ENCODE measurements at regions not wholly inside any gene's neighbourhood (a gene's known extent, or its start where the extent isn't known, plus 50 kb on each side); places are given as distances from the start of the nearest gene placed in this dataset.

DNA sequence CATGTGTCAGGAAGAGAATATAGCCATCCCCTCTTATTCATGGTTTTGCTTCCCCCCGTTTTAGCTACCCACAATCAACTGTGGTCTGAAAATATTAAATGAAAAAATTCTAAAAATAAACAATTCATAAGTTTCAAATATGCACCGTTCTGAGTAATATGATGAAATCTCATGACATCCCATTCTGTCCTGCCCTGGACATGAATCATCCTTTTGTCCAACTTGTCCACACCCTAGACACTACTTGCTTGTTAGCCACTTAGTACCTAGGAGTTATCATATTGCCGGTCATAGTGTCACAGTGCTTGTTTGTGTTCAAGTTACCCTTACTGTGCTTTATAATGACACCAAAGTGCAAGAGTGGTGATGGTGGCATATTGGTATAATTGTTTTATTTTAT lies 113.5 kb downstream of the CAAP1 start:
- WGBS (ENCODE audit: insufficient coverage) = 100% methylated on average over 2 of the region's 3 CpGs
- no peaks in the 10 kb centered on the region for H3K4me1 Mint-ChIP-seq
- intact Hi-C loops (cut with micrococcal nuclease) = no loop called here

DNA sequence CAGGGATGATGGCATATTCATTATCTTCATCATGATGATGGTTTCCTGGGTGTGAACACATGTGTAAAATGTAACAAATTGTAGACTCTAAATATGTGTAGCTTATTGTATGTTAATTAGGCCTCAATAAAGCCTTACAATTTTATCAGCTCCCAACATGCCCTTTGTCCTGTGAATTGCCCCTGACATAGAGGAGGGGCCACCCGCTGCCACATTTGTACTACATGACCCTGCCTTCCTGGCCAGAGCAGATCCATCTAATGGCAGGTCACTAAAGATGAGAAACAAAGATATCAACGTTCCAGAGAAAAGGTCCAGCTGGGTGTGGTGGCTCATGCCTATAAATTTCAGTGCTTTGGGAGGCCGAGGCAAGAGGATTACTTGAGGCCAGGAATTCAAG lies 117.2 kb downstream of the CAAP1 start:
- no peak for ATAC-seq
- TF ChIP-seq, protein P1, sequence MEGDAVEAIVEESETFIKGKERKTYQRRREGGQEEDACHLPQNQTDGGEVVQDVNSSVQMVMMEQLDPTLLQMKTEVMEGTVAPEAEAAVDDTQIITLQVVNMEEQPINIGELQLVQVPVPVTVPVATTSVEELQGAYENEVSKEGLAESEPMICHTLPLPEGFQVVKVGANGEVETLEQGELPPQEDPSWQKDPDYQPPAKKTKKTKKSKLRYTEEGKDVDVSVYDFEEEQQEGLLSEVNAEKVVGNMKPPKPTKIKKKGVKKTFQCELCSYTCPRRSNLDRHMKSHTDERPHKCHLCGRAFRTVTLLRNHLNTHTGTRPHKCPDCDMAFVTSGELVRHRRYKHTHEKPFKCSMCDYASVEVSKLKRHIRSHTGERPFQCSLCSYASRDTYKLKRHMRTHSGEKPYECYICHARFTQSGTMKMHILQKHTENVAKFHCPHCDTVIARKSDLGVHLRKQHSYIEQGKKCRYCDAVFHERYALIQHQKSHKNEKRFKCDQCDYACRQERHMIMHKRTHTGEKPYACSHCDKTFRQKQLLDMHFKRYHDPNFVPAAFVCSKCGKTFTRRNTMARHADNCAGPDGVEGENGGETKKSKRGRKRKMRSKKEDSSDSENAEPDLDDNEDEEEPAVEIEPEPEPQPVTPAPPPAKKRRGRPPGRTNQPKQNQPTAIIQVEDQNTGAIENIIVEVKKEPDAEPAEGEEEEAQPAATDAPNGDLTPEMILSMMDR (IDR thresholded peaks at IDR 0.05) = no peak
- Mint-ChIP-seq H3K4me3 (no peak overlapping the region), H3K27ac (no peak overlapping the region), H3K4me1 (no peaks in the 10 kb centered on the region), H3K36me3 (no peaks in the 10 kb centered on the region), H3K9me3 (peaks cover 3% of the 10 kb centered on the region in 2 donors), H3K27me3 (ENCODE audit: low read depth in 2 of 2) (no peaks in the 10 kb centered on the region)
- Histone ChIP-seq H3K27me3 (ENCODE audit: control insufficient read depth, insufficient read depth, low read length) (no peaks in the 10 kb centered on the region), H3K4me1 (ENCODE audit: control insufficient read depth, insufficient read depth, low read length) (no peaks in the 10 kb centered on the region), H3K4me3 (ENCODE audit: low read length) (no peak overlapping the region), H3K9me3 (ENCODE audit: control insufficient read depth, insufficient read depth, low read length) (no peaks in the 10 kb centered on the region), H3K27ac (ENCODE audit: low read length) (no peak overlapping the region), H3K36me3 (ENCODE audit: control insufficient read depth, insufficient read depth, low read length) (no peaks in the 10 kb centered on the region)
- intact Hi-C loops (cut with micrococcal nuclease) = no loop called here
- 77% methylated on average over 3 of the region's 3 CpGs for WGBS (ENCODE audit: insufficient coverage)
- no peak for DNase-seq

More for the DNA sequence above, 113.5 kb downstream of the CAAP1 start:
- ATAC-seq = no peak
- Mint-ChIP-seq H3K9me3 (peaks cover 4% of the 10 kb centered on the region in 2 donors), H3K27me3 (ENCODE audit: low read depth in 2 of 2) (no peaks in the 10 kb centered on the region), H3K27ac (no peak overlapping the region), H3K4me3 (no peak overlapping the region), H3K36me3 (no peaks in the 10 kb centered on the region)
- H3K36me3 ChIP-seq (ENCODE audit: control insufficient read depth, insufficient read depth, low read length) = no peaks in the 10 kb centered on the region
- H3K4me3 ChIP-seq (ENCODE audit: low read length) = no peak overlapping the region
- TF ChIP-seq, protein P1 (IDR thresholded peaks at IDR 0.05) = no peak
- no peaks in the 10 kb centered on the region for H3K9me3 ChIP-seq (ENCODE audit: control insufficient read depth, insufficient read depth, low read length)
- H3K4me1 ChIP-seq (ENCODE audit: control insufficient read depth, insufficient read depth, low read length) = no peaks in the 10 kb centered on the region
- no peaks in the 10 kb centered on the region for H3K27me3 ChIP-seq (ENCODE audit: control insufficient read depth, insufficient read depth, low read length)
- no peak for DNase-seq
- H3K27ac ChIP-seq (ENCODE audit: low read length) = no peak overlapping the region

DNA sequence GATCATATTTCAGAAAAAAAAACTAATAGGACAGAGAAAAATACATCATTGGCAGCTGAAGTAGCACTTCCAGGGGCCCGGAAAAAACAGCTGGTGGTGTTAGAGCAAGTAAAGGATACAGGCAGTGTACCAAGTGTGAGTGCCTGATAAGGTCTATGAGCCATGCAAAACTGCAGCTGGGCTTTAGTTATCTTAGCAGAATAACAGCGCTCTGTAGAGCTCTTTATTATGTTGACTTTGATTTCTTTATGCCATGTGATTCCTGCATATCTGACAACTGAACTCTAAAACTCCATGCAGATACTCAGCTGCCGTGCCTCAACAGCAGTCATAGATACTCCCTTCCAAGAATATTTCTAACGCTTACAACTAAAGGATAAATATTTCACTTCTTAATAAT lies 119.5 kb downstream of the CAAP1 start:
- peaks cover 0 to 3% of the 10 kb centered on the region in 2 donors for H3K9me3 Mint-ChIP-seq
- Histone ChIP-seq H3K9me3 (ENCODE audit: control insufficient read depth, insufficient read depth, low read length) (no peaks in the 10 kb centered on the region), H3K4me1 (ENCODE audit: control insufficient read depth, insufficient read depth, low read length) (no peaks in the 10 kb centered on the region), H3K27me3 (ENCODE audit: control insufficient read depth, insufficient read depth, low read length) (no peaks in the 10 kb centered on the region), H3K36me3 (ENCODE audit: control insufficient read depth, insufficient read depth, low read length) (no peaks in the 10 kb centered on the region), H3K4me3 (ENCODE audit: low read length) (no peak overlapping the region), H3K27ac (ENCODE audit: low read length) (no peak overlapping the region)
- WGBS (ENCODE audit: insufficient coverage) = 94% methylated on average over 4 of the region's 4 CpGs
- H3K4me1 Mint-ChIP-seq = no peaks in the 10 kb centered on the region
- ATAC-seq = no peak
- no peaks in the 10 kb centered on the region for H3K27me3 Mint-ChIP-seq (ENCODE audit: low read depth in 2 of 2)
- H3K36me3 Mint-ChIP-seq = no peaks in the 10 kb centered on the region
- H3K27ac Mint-ChIP-seq = no peak overlapping the region
- intact Hi-C loops (cut with micrococcal nuclease) = no loop called here
- TF ChIP-seq, protein P1 (IDR thresholded peaks at IDR 0.05) = no peak
- H3K4me3 Mint-ChIP-seq = no peak overlapping the region
- no peak for DNase-seq

DNA sequence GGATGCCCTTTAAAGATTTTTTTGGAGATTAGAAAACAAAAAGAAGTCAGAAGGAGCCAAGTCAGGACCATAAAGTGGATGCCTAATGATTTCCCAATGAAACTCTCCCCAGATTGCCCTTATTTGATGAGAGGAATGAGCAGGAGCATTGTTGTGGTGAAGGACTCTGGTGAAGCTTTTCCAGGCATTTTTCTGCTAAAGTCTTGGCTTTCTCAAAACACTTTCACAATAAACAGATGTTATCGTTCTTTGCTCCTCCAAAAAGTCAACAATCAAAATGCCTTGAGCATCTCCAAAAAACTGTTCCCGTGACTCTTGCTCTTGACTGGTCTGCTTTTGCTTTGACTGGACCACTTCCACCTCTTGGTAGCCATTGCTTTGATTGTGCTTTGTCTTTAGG lies 121.8 kb downstream of the CAAP1 start:
- TF ChIP-seq, protein P1 (IDR thresholded peaks at IDR 0.05) = no peak
- Histone ChIP-seq H3K27ac (ENCODE audit: low read length) (no peak overlapping the region), H3K36me3 (ENCODE audit: control insufficient read depth, insufficient read depth, low read length) (no peaks in the 10 kb centered on the region), H3K9me3 (ENCODE audit: control insufficient read depth, insufficient read depth, low read length) (no peaks in the 10 kb centered on the region), H3K27me3 (ENCODE audit: control insufficient read depth, insufficient read depth, low read length) (no peaks in the 10 kb centered on the region), H3K4me1 (ENCODE audit: control insufficient read depth, insufficient read depth, low read length) (no peaks in the 10 kb centered on the region), H3K4me3 (ENCODE audit: low read length) (no peak overlapping the region)
- H3K27me3 Mint-ChIP-seq (ENCODE audit: low read depth in 2 of 2) = no peaks in the 10 kb centered on the region
- intact Hi-C loops (cut with micrococcal nuclease) = no loop called here
- no peak for DNase-seq
- no peaks in the 10 kb centered on the region for H3K4me1 Mint-ChIP-seq
- no peak overlapping the region for H3K4me3 Mint-ChIP-seq
- ATAC-seq = no peak
- H3K9me3 Mint-ChIP-seq = peaks cover 0 to 3% of the 10 kb centered on the region in 2 donors
- 63% methylated on average over 2 of the region's 2 CpGs for WGBS (ENCODE audit: insufficient coverage)
- no peaks in the 10 kb centered on the region for H3K36me3 Mint-ChIP-seq
- H3K27ac Mint-ChIP-seq = no peak overlapping the region

Measured in natural killer cell (primary cell).